MG63 (cell line): ENCODE measurements at regions not wholly inside any gene's neighbourhood (a gene's known extent, or its start where the extent isn't known, plus 50 kb on each side); places are given as distances from the start of the nearest gene placed in this dataset.

Experiments used
- DNase-seq: peaks from one replicate; pipeline ENCODE4 v3.0.0-alpha.2; 2020
- H3K27me3 ChIP-seq: fragments of 250-450 bp; sonication (Bioruptor Pico); 2 replicates; pipeline ENCODE4 v1.5.1; 2020; ENCODE audit warnings: mild to moderate bottlenecking, moderate library complexity
- H3K36me3 ChIP-seq: fragments of 250-450 bp; sonication (Bioruptor Pico); 2 replicates; pipeline ENCODE4 v1.5.1; 2020; ENCODE audit warnings: mild to moderate bottlenecking, moderate library complexity
- H3K4me3 ChIP-seq: fragments of 250-450 bp; sonication (Bioruptor Pico); 2 replicates; pipeline ENCODE4 v1.5.1; 2020; ENCODE audit warnings: mild to moderate bottlenecking, moderate library complexity
- H3K9me3 ChIP-seq: fragments of 250-450 bp; sonication (Bioruptor Pico); 2 replicates; pipeline ENCODE4 v1.5.1; 2020; ENCODE audit warnings: mild to moderate bottlenecking, moderate library complexity

DNA sequence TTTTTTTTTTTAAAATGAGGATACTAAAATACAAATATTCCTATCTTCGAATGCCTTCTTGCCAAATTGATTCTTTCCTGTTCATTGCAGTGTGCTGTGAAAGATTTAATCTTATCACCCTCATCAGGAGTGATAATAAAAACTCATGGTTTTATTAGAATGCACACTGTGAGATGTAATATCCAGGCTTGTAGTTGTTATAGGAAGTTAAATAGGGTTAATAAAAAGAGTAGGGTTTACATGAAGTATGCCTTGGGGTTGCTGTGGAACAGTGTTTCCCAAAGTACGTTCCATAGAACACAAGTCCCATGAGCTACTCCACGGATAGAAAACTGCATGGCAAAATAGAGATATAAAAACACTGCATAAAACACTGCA, 191.9 kb downstream of the SPP2 start:
- DNase-seq: no peak
- no peaks in the 10 kb centered on the region for H3K36me3 ChIP-seq
- no peak overlapping the region for H3K4me3 ChIP-seq
- H3K9me3 ChIP-seq: peaks cover 4% of the 10 kb centered on the region; the same call in 1 of the 2 replicates
- H3K27me3 ChIP-seq: no peaks in the 10 kb centered on the region

- Histone ChIP-seq H3K9me3 (peaks cover 4% of the 10 kb centered on the region; the same call in 1 of the 2 replicates), H3K27me3 (no peaks in the 10 kb centered on the region), H3K36me3 (no peaks in the 10 kb centered on the region), H3K4me3 (no peak overlapping the region)
- peak; percentile 89 for DNase-seq
These were observed 191.4 kb downstream of the SPP2 start for GRCh38 chr2:234241656-234242458.

DNA sequence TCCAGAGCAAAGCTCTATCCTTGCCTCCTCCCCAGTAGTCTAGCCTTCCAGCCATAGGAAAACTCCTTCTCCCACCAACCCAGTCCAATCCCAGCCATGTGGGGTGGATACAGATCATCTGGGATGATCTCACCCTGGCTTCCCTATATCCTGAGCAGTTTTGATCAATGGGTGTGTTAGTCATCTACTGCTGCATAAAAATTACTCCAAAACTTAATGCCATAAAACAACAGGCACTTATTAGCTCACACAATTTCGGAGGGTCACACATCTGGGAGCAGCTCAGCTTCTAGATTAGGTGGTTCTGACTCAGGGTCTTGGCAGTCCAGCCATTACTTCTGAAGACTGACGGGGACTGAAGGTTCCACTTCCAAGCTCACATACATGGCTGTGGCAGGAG, 190.4 kb downstream of the SPP2 start:
- no peaks in the 10 kb centered on the region for H3K36me3 ChIP-seq
- DNase-seq: peak; percentile 88
- H3K9me3 ChIP-seq: peaks cover 4% of the 10 kb centered on the region; the same call in 1 of the 2 replicates
- H3K4me3 ChIP-seq: no peak overlapping the region
- H3K27me3 ChIP-seq: no peaks in the 10 kb centered on the region

DNA sequence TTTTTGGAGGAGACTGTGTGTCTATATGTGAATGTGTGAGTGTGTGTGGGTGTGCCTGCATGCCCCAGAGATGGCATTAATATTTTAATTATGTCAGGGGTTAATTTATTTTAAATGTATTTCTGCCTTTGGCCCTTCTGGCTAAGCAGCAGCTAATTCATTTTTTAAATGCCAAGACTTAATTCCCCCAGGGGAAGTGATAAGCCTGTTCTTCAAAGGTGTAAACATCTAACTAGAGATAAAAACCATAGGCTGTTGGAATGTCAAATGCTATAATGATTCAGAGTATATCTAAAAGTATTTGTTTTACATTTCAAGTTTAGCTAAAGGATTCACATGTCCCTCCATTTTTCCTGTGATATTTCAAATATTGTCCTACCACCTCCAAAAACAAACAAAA, 184.7 kb downstream of the SPP2 start:
- no peak for DNase-seq
- no peak overlapping the region for H3K4me3 ChIP-seq
- no peaks in the 10 kb centered on the region for H3K27me3 ChIP-seq
- H3K36me3 ChIP-seq: no peaks in the 10 kb centered on the region
- peaks cover 4% of the 10 kb centered on the region; the same call in 1 of the 2 replicates for H3K9me3 ChIP-seq

DNA sequence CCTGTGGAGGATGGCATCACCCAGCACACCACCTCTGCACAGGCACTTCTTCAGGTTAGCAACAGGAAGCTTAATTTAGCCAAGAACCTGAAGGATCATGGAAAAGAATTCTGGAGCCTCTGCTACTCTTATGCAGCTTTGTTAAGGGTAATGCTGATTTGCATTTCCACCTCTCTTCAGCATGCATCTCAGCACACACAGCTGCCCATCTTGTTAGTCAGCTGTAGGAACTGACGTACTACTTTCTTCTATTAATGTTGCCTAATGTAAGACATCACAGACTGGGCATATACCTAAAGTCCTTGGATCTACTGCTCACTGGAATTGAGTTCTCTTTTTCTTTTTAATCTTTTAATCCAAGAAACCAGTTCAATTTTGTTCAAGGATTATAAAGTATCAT, 181.0 kb downstream of the SPP2 start:
- no peaks in the 10 kb centered on the region for H3K27me3 ChIP-seq
- H3K36me3 ChIP-seq: no peaks in the 10 kb centered on the region
- no peaks in the 10 kb centered on the region for H3K9me3 ChIP-seq
- DNase-seq: no peak
- H3K4me3 ChIP-seq: no peak overlapping the region

DNA sequence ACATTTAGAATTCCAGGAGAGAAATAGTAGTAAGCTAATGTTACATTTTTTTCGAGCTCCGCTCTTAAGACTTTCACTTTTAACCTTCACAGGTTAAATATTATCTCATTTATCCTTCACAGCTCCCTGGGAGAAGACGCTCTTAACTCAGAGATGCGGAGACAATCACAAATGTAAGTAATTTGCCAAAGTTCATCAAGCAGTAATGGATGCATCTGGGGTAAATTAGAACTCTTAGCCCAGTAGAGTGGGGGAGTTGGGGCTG, 168.5 kb downstream of the SPP2 start:
- no peak for DNase-seq
- no peak overlapping the region for H3K4me3 ChIP-seq
- H3K9me3 ChIP-seq: no peaks in the 10 kb centered on the region
- no peaks in the 10 kb centered on the region for H3K36me3 ChIP-seq
- no peaks in the 10 kb centered on the region for H3K27me3 ChIP-seq

DNA sequence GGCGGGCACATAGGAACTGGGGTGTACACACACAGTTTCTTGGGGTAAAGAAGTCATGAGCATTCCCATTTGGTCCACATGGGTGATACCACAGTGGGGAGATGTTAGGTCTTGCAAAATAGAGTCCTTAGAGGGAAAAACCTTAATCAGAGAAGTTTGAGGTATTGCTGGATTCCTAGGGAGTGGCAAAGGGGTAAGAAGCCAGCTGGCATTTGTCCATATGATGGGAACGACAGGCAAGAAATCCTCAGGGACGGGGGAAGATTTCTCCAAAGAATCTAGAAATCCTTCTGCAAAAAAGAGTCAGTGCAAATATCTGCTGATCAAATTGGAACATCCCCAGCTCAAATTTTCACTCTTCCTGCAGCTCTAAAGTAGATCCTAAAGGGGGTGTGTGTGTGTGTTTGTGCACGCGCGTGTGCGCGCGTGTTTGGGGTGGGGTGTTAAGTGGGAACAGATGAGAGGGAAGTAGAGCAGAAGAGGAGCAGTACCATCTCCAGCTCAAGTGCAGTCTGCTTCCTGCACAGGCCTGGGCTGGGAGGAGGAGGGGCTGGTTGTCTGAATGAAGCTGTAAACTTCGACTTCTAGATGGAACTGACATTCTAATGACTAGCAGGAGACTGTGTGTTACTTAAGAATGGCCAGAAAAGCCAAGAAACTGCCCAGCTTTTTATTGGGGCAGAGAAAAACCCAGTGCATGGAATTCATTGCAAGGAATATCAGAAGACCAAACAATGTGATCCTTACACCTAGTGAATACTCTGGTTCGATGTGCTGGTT, 168.0 kb downstream of the SPP2 start:
- Histone ChIP-seq H3K9me3 (no peaks in the 10 kb centered on the region), H3K4me3 (no peak overlapping the region), H3K36me3 (no peaks in the 10 kb centered on the region), H3K27me3 (no peaks in the 10 kb centered on the region)
- no peak for DNase-seq

DNA sequence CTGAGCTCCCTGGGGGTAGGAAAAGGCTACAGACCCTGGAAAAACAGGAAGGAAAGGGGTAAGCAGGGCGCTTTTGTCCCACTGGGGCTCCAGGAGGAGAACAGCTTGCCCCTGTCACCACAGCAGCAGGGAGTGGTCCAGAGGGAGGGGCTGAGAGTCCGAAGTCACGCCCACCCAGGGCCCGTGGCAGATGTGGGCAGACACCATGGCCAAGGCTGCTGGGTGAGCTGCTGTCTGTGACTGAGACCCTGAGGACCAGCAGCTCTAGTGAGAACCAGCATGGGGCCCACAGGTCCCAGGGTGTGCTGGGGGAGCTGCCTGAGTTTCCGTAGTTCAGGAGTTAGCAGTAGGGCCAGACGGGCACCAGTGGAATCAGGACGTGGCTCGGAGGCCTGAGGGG, 162.0 kb downstream of the SPP2 start:
- no peaks in the 10 kb centered on the region for H3K36me3 ChIP-seq
- no peak for DNase-seq
- H3K27me3 ChIP-seq: no peaks in the 10 kb centered on the region
- no peak overlapping the region for H3K4me3 ChIP-seq
- H3K9me3 ChIP-seq: no peaks in the 10 kb centered on the region; the same call in 1 of the 2 replicates

DNA sequence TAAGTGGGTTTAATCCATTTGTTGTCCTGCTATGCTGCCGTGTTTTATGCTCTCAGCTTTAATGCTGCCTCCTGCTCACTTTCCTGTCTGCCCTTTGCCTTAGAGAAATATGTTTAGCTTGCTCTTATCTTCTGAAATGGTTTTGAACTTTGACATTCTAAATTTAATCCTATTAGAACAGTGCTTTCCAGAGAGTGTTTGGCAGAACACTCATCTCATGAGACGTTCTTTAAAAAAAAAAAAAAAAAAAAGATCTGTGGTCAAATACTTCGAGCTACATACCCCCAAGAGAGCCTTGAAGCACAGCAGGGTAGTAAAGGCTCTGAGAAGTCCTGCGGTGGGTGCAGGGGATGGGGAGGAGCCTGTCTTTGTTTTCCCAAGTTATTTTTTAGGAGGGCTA, 161.3 kb downstream of the SPP2 start:
- no peak for DNase-seq
- H3K27me3 ChIP-seq: no peaks in the 10 kb centered on the region
- no peak overlapping the region for H3K4me3 ChIP-seq
- H3K36me3 ChIP-seq: no peaks in the 10 kb centered on the region
- H3K9me3 ChIP-seq: peaks cover 3% of the 10 kb centered on the region; the same call in 1 of the 2 replicates

DNA sequence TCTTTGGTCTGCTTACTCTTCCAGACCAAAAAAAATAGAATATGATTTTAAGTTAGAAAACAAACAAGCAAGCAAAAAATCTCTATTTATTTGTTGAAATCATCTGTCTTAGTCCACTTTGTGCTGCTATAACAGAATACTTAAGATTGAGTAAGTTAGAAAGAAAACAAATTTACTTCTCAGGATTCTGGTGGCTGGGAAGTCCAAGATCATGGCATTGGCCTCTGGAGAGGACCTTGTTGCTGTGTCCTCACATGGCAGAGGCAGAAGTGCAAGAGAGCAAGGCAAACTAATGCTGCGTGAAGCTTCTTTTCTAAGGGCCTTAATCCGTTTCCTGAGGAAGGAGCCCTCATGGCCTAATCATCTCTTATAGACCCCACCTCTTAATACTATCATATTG, 156.2 kb downstream of the SPP2 start:
- Histone ChIP-seq H3K4me3 (no peak overlapping the region), H3K27me3 (no peaks in the 10 kb centered on the region), H3K36me3 (no peaks in the 10 kb centered on the region), H3K9me3 (peaks cover 6% of the 10 kb centered on the region; the same call in 1 of the 2 replicates)
- DNase-seq: no peak

GRCh38 chr2:234204480-234204879, 154.0 kb downstream of the SPP2 start:
- Histone ChIP-seq H3K36me3 (no peaks in the 10 kb centered on the region), H3K4me3 (no peak overlapping the region), H3K27me3 (no peaks in the 10 kb centered on the region), H3K9me3 (peaks cover 6% of the 10 kb centered on the region; the same call in 1 of the 2 replicates)
- DNase-seq: no peak

GRCh38 chr2:234203135-234203984, 152.9 kb downstream of the SPP2 start:
- peak; percentile 74 for DNase-seq
- H3K4me3 ChIP-seq: no peak overlapping the region
- H3K36me3 ChIP-seq: no peaks in the 10 kb centered on the region
- H3K9me3 ChIP-seq: peaks cover 6% of the 10 kb centered on the region; the same call in 1 of the 2 replicates
- H3K27me3 ChIP-seq: peaks cover 2% of the 10 kb centered on the region; the same call in 1 of the 2 replicates

- H3K4me3 ChIP-seq: no peak overlapping the region
- H3K27me3 ChIP-seq: peaks cover 2% of the 10 kb centered on the region; the same call in 1 of the 2 replicates
- no peaks in the 10 kb centered on the region for H3K36me3 ChIP-seq
- DNase-seq: no peak
- H3K9me3 ChIP-seq: peaks cover 6% of the 10 kb centered on the region; the same call in 1 of the 2 replicates
These were observed 152.1 kb downstream of the SPP2 start for GRCh38 chr2:234202601-234203000.

DNA sequence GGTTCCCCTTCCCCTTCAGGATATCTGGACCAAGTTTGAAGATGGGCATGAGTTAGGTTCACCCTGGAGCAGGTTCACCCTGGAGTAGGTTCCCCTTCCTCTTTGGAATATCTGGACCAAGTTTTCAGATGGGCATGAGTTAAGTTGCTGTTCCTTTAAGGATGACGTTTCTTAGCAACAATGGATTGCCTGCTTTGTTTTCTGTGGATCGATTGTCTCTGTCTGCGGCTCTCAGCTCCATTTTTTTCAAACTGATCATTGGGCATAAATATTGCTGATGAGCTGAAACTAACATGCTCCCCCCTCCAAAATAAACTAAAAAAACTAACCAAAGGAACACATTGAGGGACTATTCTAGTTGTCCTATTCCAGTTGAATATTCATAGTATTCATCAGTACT, 149.5 kb downstream of the SPP2 start:
- no peak overlapping the region for H3K4me3 ChIP-seq
- no peaks in the 10 kb centered on the region for H3K36me3 ChIP-seq
- DNase-seq: no peak
- H3K27me3 ChIP-seq: peaks cover 2% of the 10 kb centered on the region; the same call in 1 of the 2 replicates
- H3K9me3 ChIP-seq: no peaks in the 10 kb centered on the region

DNA sequence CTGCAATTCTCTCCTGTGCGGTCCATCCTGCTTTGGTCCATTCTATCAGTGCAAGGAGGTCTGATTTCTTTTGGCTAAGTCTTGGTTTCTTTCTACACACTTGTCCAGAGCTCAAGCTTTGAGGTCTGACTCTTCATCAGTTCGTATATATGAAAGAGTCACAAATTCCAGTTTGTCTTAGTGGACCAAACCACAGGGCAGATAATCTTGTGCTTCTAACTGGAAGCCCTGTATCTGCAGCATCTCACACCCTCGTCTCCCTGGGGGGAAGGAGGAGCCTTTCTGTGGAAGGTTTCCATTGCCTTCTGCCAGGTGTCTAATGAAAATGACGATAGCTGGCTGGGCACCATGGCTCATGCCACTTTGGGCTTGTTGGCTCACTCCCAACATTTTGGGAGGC, 148.5 kb downstream of the SPP2 start:
- Histone ChIP-seq H3K36me3 (no peaks in the 10 kb centered on the region), H3K4me3 (no peak overlapping the region), H3K9me3 (no peaks in the 10 kb centered on the region), H3K27me3 (peaks cover 2% of the 10 kb centered on the region; the same call in 1 of the 2 replicates)
- DNase-seq: no peak

DNA sequence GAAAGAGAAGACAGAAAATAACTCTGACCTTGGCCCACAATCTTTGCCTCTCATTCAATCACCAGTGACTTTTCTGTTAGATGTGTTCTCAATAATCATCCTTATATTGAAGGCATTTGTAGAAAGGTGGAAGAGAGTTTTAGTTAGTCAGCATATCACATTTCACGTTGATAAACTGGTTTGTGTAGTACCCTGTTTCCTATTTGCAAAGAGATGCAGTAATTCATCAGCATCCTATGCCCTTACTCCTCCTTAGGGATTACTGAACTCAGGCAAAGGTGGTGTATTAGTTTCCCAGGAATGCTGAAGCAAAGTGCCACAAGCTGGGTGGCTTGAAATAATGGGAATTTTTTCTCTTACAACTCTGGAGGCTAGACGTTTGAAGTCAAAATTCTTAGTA, 145.0 kb downstream of the SPP2 start:
- Histone ChIP-seq H3K27me3 (peaks cover 2% of the 10 kb centered on the region; the same call in 1 of the 2 replicates), H3K36me3 (no peaks in the 10 kb centered on the region), H3K4me3 (no peak overlapping the region), H3K9me3 (no peaks in the 10 kb centered on the region)
- no peak for DNase-seq
